HG03565 (cell line): ENCODE measurements at regions not wholly inside any gene's neighbourhood (a gene's known extent, or its start where the extent isn't known, plus 50 kb on each side); places are given as distances from the start of the nearest gene placed in this dataset.

Experiments used
- ATAC-seq: cut with Tn5 transposase; IDR thresholded peaks from one replicate; pipeline ENCODE4 v1.9.1; 2021; ENCODE audit warnings: mild to moderate bottlenecking, moderate library complexity; ENCODE audit not compliant: unreplicated experiment

DNA sequence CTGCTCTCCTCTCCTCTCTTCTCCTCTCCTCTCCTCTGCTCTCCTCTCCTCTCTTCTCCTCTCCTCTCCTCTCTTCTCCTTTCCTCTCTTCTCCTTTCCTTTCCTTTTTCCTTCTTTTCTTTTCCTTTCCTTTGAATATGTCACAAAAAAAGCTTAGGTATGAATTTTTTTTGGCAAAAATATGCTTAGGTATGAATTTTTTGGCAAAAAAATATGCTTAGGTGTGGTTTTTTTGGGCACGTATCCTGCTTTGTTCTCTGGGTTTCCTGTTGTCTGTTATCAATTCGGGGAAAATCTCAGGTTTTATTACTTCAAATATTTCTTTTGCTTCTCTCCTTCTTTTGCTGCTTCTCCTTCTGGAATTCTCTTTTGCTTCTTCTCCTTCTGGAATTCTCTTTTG lies 155.5 kb upstream of the PMEPA1 start:
- no peak for ATAC-seq

DNA sequence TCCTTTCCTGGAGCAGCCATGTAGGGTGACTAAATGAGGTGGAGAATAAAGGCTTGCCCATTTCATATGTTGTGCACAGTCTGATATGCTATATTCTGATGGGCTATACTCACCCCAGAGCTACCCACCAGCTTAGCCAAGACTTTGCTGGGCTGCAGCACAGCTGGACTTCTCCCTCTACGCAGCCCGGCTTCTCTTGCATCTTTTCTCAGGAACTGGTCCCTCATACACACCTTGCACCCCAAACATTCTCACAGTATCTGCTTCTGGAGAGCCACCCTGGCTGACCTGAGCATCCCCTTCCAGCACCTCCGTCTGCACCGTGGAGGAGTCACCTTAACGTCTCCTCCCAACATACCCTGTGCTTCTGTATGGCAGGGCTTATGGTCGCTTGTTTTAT lies 150.8 kb upstream of the PMEPA1 start:
- no peak for ATAC-seq

DNA sequence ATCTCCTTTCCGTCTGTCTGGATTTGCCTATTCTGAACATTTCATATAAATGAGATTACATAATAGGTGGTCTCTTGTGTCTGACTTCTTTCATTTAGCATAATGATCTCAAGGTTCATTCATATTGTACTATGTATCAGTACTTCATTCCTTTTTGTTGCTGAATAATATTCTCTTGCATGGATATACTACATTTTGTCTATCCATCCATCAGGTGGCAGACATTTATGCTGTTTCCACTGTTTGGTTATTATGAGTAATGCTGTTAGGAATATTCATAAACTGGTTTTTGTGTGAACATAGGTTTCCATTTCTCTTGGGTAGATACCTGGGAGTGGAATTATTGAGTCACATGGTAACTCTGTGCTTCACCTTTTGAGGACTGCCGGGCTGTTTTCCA lies 148.2 kb upstream of the PMEPA1 start:
- no peak for ATAC-seq

DNA sequence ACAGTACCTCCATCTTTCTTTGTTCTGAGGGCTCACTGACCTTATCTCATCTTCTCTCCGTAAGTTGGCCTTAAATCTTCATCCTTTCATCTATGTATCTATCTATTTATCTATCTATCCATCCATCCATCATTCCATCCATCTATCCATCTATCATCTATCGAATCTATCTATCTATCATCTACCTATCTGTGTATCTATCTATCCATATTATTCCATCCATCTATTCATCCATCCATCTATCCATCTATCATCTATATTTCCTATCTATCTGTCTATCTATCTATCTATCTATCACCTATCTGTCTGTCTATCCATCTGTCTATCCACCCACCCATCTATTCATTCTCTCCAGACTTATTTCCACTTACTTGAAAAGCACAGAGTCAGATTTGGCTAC lies 147.3 kb upstream of the PMEPA1 start:
- ATAC-seq, result no peak

DNA sequence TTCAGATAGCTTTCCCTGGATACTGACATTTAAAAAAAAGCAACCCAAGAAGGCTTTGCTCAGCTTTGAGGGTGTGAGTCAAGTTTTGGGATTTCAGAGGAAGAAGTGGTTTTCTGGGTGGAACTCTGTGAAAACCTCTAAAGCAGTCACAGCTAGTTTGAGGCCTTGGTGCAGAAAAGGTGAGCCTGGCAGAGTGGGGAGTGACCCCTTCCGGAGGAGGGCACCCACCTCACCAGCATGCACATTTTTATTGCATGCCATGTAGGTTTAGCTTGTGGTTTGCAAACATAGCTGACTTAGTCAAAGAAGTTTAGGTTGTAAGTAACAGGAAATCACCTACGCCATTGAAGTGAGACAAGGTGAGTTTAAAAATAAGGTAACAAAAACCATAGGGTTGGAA lies 146.8 kb upstream of the PMEPA1 start:
- ATAC-seq, result no peak

DNA sequence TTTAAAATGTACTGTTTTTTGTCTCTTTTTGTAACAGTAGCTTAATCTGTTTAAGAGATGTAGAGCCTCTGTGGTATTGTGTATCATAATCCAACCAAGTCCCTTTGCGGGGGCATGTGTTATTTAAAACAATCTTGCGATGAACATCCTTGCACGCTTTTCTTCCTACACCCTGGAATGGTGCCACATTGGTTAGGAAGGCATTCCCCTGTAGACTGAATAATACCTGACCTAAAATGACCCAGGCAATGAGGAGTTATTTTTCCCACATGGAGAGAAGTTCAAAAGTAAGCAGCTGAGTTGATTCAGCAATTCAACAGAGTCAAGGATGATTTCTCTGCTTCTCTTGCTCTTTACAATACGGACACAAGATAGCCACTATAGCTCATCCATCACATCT lies 142.0 kb upstream of the PMEPA1 start:
- no peak for ATAC-seq

DNA sequence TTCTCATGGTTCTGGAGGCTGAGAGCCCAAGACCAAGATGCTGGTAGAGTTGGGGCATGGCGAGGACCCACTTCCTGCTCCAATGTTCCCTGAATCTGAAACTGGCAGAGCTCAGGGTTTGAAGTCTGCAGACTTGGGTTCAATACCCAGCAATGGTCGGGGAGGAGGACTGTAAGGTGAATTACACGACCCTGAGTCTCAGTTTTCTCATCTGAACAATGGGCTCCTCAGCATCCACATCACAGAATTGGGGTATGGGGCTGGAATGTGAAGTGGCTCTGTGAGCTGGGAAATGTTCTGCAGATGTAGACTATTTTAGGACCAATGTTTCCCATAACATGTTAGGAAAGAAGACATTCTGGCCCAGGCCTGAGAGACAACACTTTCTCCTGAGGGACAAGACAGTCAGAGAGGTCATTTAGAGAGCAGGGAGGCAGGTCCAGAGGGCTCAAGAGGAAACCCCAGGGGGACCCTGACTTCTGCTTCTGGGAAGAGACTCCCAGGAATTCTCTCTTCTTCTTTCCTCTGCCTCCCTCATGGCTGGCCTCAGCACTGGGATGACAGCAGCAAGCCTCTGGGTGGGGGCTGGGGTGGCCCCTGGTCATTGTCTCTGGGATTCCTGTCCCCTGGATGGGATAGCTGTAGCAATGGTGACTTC lies 141.3 kb upstream of the PMEPA1 start:
- no peak for ATAC-seq

DNA sequence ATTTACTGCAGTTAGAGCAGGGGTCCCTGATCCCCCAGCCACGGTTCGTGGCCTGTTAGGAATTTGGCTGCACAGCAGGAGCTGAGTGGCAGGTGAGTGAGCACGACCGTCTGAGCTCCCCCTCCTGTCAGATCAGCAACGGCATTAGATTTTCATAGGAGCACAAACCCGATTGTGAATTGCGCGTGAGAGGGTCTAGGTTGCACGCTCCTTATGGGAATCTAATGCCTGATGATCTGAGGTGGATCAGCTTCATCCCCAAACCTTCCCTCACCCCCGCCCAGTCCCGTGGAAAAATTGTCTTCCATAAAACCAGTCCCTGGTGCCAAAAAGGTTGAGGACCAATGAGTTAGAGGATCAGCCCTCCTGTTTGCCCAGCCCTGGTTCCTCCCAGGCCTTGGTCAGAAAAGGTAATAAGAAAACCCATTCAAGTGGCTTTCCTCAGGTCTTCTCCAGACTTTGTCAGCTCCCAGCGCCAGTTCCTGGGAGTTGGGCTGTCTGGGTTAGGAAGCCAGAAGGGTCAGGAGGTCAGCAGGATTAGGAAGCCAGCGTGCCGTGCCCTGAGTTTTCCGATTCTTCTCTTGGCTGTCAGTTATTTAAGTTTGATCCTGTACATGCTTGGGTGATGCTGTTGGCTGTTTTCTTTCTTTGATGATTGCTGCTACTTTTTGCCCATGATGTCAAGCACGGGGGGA lies 139.9 kb upstream of the PMEPA1 start:
- no peak for ATAC-seq

DNA sequence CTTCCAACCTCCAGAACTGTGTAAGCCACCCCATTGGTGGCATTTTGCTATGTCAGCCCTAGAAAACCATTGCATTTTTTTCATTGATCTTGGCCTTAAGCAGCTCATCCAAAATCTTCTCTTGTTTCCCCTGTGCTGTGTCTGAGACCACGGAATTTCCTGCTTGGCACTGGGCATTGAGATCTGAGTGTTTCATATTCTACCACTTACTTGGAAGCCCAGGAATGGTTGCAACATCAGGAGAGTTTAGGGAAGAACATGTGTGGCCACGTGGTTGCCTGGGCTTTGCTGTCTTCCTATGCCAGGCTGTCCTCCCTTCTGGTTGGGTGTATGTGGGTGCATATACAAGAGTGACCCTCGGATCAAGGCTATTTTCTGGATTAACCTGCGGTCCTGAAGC lies 139.3 kb upstream of the PMEPA1 start:
- ATAC-seq, result no peak

DNA sequence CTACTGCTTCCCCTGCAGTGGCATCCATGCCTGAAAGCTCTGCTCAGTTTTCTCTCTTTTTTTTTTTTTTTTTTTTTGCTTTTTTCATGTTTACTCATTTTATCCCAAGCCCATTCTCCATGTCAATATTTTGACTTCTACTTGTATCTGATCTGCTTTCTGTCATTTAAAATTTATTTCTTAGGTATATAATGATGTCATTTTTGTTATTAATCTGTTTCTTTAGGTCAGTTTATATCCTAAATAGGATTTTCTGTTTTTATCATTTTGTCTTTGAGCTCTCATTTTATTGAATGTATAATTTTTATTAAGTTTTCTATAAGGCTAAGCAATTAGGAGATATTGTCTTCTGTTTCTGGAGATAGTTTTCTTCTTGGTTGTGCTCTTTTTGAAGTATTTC lies 138.5 kb upstream of the PMEPA1 start:
- ATAC-seq, result no peak

DNA sequence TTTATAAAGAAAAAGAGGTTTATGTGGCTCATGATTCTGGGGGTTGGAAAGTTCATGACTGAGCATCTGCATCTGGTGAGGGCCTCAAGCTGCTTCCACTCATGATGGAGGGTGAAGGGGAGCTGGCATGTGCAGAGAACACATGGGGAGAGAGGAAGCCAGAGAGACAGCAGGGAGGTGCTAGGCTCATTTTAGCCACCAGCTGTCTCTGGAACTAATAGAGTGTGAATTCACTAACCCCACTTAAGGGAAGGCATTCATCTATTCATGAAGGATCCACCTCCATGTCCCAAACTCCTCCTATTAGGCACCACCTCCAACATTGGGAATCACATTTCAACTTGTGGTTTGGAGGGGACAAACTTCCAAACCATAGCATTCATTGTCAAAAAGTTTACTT lies 137.3 kb upstream of the PMEPA1 start:
- no peak for ATAC-seq

DNA sequence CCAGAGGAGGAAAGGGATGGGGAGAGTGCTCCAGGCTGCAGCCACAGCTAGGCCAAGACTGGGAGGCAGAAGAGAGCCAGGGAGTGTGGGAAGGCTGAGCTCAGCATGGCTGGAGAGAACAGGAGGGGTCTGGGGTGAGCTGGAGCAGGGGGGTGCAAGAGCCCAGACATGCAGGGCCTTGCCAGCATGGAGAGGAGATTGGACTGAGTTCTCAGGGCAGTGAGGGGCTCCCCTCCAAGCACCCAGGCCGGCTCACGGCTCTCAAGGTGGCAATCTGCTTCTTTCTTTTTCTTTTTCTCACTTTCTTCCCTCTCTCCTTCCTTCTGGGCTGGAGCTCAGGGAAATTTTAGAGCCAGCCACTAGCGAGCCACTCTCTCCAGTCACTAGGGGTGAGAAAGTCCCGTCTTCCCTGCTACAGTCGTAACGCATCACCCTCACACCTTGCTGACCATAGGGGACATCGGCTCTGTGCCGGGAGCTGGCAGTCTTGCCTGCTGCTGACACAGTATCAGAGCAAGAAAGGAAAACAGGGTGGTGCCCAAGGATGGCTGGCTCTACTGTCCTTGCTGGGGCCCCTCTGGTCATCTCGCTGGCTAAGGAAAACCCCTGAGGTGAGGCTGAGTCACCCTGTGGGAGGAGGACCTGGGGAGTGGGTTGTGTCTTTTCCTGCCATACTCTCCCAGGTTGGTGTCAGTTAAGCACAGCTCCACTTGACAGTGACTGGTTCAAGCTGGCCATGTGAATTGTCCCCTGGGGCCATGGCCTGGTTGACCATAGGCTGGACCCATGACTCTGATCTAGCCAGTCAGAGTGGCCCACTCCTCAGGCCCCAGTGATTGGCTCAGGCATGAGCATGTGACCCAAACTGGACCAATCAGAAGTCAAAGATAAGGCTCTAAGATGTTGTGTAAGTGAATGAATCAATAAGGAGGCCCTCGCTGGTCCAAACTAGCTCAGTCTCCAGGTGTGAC lies 135.1 kb upstream of the PMEPA1 start:
- ATAC-seq, result no peak

DNA sequence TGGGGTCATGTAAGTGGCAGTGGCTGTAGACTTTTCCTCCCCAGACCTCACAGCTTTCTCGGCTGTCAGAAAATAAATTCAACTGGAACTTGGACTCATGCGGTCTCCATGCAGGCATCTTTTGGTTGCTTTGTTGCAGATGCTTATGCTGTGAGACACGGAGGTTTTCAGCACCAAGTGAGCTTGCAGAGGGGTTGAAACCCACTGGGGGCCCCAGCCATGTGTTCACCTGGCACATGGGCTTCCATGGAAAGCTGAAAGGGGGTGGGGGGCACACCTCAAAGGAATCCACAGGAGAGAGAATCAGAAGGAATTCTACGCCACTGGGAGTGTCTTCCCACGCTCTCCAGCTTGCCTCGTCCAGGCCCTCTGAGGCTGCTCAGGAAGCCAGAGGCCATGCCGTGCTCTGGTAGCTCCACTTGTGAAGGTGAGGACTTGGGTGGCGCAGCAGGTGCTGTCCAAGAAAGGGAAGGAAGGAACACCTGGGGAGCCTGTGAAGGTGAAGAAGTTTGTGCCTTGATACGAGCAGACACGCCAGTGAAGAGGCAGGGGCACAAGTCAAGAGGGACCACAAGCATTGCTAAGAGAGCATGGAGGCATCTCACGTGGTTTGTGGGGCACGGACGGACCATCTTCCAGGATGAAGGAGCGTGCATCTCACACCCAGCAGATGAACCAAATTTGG lies 134.3 kb upstream of the PMEPA1 start:
- no peak for ATAC-seq

DNA sequence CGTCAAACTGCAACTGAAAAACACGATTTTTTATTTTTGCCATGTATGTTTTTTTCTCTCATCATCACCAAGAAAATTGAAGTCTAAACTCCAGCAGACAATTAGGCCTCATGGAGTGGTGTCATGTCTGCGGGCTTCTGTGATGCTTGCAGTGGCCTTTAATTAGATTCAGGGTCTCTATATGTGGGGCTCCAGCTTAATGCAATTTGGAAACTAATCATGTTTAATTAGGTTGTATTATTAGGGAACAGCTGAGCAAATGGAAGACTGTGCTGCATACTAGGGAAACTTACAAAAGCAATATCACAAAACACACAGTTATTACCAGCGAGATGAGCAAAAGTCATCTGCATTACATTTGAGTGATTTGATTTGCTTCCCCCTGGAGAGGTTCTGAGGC lies 132.9 kb upstream of the PMEPA1 start:
- no peak for ATAC-seq

DNA sequence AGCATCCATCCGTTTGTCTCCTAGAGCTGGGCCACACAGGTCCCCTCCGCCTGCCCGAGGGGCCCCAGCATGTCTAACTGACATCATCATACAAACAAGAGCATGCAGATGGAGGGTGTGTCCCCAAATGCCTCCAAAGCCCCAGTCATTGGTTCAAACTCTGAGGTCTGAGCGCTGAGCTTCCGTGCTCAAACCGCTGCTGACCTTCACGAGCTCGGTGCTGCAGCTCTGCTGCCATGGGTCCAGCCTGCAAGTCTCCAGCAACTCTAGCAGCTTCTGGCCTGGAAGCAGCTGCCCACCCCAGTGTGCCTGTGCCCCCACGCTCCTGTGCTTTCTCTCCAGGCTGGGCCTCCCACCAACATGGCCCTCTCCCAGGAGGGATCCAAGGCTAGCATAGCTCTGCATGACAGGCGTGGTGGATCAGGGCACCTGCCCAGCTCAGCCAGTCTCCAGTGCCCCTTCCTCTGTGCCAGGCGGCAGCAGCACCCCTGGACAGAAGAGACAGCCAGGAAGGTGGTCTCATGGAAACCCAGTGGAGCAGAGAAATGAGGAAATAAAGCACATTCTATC lies 131.6 kb upstream of the PMEPA1 start:
- no peak for ATAC-seq

DNA sequence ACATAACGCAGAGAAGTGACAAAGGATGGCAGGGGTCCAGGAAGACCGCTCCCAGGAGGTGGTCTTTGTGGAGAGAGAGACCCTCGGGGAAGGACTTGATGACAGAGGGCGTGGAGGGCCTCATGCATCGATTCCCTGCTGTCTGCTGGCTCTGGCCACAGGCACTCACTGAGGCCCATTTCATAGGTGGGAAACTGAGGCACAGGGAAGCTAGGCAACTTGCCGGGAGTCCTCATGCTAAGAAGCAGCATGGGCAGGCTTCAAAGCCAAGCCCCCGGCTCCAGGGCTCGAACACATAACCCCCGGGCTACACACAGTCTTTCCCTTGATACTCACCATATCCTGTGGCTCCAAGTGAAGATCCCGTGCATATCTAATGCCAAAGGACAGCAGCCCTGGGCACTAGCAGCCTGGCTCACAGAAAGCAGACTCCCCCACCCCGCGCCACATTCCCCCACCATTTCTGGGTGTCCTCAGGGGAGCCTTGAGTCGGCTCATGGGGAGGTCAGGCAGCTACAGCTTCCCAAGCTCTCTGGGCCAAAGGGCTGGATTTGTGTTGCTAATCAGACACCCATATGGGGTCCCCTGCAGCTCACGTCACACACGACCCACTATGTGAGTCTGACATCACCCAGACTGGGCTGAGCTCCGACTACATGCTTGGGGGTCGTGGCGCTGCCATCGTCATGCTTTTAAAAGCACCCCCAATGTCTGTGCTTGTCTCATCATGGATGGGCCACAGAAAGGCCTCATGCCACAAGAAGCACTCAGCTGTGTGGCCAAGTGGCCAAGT lies 130.9 kb upstream of the PMEPA1 start:
- ATAC-seq, result no peak

DNA sequence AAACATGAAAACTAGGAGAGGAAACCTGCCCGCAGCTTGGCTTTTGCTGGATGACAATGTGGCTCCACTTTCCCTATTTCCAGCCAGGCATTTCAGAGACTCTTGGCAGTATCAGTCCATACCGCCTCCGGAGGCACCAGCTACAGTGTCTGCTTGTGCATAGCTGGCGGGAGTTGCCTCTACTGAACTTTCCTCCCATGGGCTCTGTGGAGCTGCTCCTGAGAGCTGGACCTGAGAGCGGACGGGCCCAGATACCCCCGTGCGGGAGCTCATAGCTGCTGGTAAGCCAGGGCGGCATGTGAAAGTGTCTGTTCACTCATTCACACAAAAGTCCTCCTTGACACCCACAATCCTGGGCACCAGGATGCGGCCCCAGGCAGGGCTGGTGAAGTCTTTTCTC lies 130.3 kb upstream of the PMEPA1 start:
- no peak for ATAC-seq

DNA sequence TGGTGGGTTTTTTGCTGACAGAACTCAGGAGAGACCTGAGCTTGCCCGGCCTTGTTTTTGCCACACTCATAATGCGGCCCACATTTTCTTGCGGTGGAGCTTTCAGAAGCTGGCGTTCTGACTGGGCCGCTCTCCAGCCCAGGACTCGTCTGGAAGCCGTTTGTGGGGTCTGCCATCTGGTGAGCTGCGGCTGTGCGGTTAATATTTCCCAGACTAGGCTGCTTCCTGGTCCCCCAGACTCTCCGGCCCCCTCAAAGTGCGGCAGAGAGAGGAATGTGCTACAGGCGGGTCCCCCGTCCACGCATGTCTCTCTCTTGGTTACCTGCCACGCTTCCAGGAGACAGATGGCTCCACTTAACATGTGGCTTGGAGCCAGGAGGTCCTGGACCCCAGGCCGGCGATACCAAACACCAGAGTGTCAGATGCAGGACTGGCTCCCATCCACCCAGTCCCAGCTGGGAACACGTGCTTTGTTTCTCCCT lies 128.9 kb upstream of the PMEPA1 start:
- no peak for ATAC-seq

DNA sequence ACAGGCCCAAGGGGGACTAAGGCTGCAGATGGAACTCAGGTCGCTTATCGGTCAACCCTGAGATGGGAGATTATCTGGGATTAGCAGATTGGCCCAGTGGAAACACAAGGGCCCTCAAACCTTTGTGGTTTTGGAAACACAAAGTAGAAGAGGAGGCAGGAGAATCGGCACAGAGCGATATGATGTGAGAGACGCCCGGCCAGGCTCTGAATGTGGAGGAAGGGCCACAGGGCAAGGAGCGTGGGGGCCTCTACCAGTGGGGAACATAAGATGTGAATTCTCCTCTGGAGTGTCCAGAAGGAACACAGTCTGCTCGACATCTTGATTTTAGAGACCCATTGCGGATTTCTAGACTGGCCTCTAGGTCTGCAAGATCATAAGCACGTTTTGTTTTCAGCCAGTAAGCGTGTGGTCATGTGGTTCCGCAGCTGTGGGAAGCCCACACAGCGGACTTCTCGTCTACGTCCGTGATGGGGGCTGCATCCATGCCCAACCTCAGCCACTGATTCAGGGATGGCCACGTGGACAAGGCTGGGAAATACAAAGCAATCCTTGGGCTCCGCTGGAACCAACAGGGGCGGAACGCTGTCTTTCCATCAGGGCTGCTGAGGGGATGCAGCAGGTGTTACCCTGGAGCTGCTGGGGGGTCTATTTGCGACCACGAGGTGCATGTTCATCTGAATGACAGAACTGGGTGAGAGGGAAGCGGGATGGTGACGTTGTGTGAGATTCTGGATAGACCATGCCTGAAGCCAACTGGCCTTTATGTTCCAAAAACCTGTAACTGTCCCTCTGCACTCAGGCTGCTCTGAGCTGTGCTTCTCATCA lies 127.6 kb upstream of the PMEPA1 start:
- ATAC-seq, result no peak
